Kidney (tissue), 13 donors: ENCODE measurements at regions not wholly inside any gene's neighbourhood (a gene's known extent, or its start where the extent isn't known, plus 50 kb on each side); places are given as distances from the start of the nearest gene placed in this dataset.

Experiments used
- DNase-seq, 5 donors: peaks; one replicate each; pipeline ENCODE4 v3.0.0-alpha.2; 2013 to 2020
- FAIRE-seq: peaks from 2 replicates; lab custom pipeline; 2012; peaks lifted over from hg19 to GRCh38; lab: Jason Lieb, UNC
- H3K27ac ChIP-seq, 2 donors: one replicate each; pipeline ENCODE4 v1.7.0; 2013; ENCODE audit warnings: low read depth in 2 of 2, low read length in 2 of 2, inconsistent platforms in 1 of 2
- H3K27me3 ChIP-seq: one replicate; pipeline ENCODE4 v1.7.1; 2013; ENCODE audit warnings: low read length, inconsistent platforms; ENCODE audit not compliant: control insufficient read depth, insufficient read depth
- H3K36me3 ChIP-seq, 3 donors: one replicate each; pipeline versions ENCODE4 v1.7.0 to v1.7.1; 2013; ENCODE audit warnings: low read length in 3 of 3, control low read depth in 1 of 3, inconsistent platforms in 1 of 3; ENCODE audit not compliant: insufficient read depth in 3 of 3, control insufficient read depth in 2 of 3
- H3K4me1 ChIP-seq, 3 donors: one replicate each; pipeline versions ENCODE4 v1.7.0 to v1.7.1; 2013; ENCODE audit warnings: low read length in 3 of 3, inconsistent platforms in 1 of 3, low read depth in 1 of 3; ENCODE audit not compliant: control insufficient read depth in 2 of 3, insufficient read depth in 2 of 3
- H3K4me3 ChIP-seq, 3 donors: one replicate each; pipeline versions ENCODE4 v1.7.0 to v1.8.1; 2013; ENCODE audit warnings: low read length in 3 of 3, control low read depth in 1 of 3, inconsistent platforms in 1 of 3
- H3K9ac ChIP-seq, 3 donors: one replicate each; pipeline versions ENCODE4 v1.7.0 to v1.7.1; 2013; ENCODE audit warnings: low read length in 3 of 3, control low read depth in 1 of 3, inconsistent platforms in 1 of 3
- H3K9me3 ChIP-seq, 3 donors: one replicate each; pipeline versions ENCODE4 v1.7.0 to v1.7.1; 2013; ENCODE audit warnings: low read length in 3 of 3, control low read depth in 1 of 3, inconsistent platforms in 1 of 3; ENCODE audit not compliant: control insufficient read depth in 2 of 3, insufficient read depth in 1 of 3
- CTCF ChIP-seq: IDR thresholded peaks from 3 replicates; pipeline ENCODE4 v1.5.1; 2012; ENCODE audit warnings: mild to moderate bottlenecking, moderate library complexity, borderline replicate concordance; ENCODE audit not compliant: insufficient read depth; ENCODE audit errors: extremely low read depth
- intact Hi-C: fragments of 100-400 bp; cut with DNase I; formaldehyde crosslinking; loops from one replicate; pipeline ENCODE4 v1.11.1; 2022
- donor health status: control.
- donor health status: control.
- donor health status: control.
- donor health status: control.
- donor health status: control.
- donor health status: DM: yes; HTN: yes; CAD: no.
- donor health status: Normal renal cell carcinoma (clear cell type).

DNA sequence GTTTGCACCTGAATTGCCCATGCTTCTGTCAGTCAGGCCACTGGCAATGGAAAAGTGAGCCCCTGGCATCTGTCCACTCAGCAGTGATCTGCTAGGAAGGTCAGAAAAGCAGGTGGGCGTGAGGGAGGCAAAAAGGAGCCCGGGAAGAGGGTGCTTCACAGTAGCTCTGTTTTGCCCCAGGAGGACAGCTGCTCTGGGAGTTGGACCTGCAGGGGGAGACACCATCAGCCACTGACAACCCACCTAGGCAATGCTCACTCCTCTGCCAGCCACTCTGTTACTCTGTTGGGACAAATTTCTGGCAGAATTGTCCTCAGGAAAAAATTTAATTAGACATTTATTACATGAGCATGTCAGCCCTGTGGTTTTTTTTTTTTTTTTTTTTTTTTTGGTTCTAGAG lies 146.4 kb downstream of the LRIG2 start:
- Histone ChIP-seq H3K36me3 (no peaks in the 10 kb centered on the region), H3K27me3 (no peaks in the 10 kb centered on the region), H3K9me3 (no peaks in the 10 kb centered on the region), H3K9ac (no peak overlapping the region), H3K4me1 (peaks cover 3 to 7% (median 3%) of the 10 kb centered on the region in 3 donors), H3K27ac (no peak overlapping the region), H3K4me3 (no peak overlapping the region)
- DNase-seq (no peak), FAIRE-seq (no peak)
- intact Hi-C loops = no loop called here
- TF ChIP-seq CTCF = no peak

- Histone ChIP-seq H3K4me1 (peaks cover 3 to 7% (median 3%) of the 10 kb centered on the region in 3 donors), H3K27ac (no peak overlapping the region), H3K9ac (no peak overlapping the region), H3K9me3 (no peaks in the 10 kb centered on the region), H3K4me3 (no peak overlapping the region), H3K36me3 (no peaks in the 10 kb centered on the region), H3K27me3 (no peaks in the 10 kb centered on the region)
- intact Hi-C loops = no loop called here
- DNase-seq (no peak), FAIRE-seq (no peak)
- no peak for TF ChIP-seq CTCF
Observed at GRCh38 chr1:113219828-113220227, 146.8 kb downstream of the LRIG2 start.

DNA sequence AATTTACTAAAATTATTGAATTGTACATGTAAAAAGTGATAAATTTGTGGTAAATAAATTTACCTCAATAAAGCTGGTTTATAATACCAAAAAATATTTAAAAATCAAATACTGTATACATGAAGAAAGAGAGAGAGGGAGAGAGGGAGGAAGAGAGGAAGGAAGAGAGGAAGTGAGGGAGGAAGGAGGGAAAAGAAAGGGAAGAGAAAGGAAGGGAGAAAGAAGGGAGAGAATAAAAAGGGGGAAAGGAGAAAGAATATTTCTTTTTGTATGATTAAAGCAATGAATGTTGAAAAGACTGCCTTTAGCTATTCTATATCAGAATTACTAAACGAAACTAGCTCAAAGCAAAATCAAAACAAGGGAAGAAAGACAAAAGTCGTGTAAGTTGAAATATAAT lies 150.0 kb downstream of the LRIG2 start:
- no peak overlapping the region for H3K27ac ChIP-seq
- H3K36me3 ChIP-seq = no peaks in the 10 kb centered on the region
- no peak for TF ChIP-seq CTCF
- no peaks in the 10 kb centered on the region for H3K9me3 ChIP-seq
- no peak for FAIRE-seq
- no peaks in the 10 kb centered on the region for H3K27me3 ChIP-seq
- intact Hi-C loops = no loop called here
- DNase-seq = no peak
- H3K9ac ChIP-seq = no peak overlapping the region
- no peak overlapping the region for H3K4me3 ChIP-seq
- peaks cover 0 to 3% (median 3%) of the 10 kb centered on the region in 3 donors for H3K4me1 ChIP-seq

DNA sequence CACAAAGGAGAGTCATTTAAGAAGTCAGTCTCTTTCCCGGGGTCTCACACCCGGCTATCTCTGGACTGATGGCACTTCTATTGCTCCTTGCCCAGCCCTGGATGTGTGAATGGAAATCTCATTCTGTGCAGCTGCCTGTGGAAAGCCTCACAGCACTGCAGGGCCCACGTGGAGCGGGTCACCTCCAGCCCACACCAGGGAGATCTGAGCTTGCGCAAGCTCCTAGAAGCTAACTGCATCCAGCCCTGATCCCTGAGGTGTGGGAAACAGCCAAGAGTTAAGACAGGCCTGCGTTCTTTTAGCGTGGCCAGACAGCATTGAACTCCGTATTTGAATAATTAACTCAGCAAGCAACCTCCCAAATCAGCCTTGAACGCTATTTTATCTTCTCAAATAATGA lies 150.5 kb downstream of the LRIG2 start:
- DNase-seq (no peak), FAIRE-seq (no peak)
- Histone ChIP-seq H3K9ac (no peak overlapping the region), H3K27me3 (no peaks in the 10 kb centered on the region), H3K36me3 (no peaks in the 10 kb centered on the region), H3K27ac (no peak overlapping the region), H3K4me3 (no peak overlapping the region), H3K4me1 (peaks cover 0 to 3% (median 0%) of the 10 kb centered on the region in 3 donors), H3K9me3 (no peaks in the 10 kb centered on the region)
- intact Hi-C loops = no loop called here
- TF ChIP-seq CTCF = no peak
